ENCODE measurements at regions not wholly inside any gene's neighbourhood (a gene's known extent, or its start where the extent isn't known, plus 50 kb on each side); places are given as distances from the start of the nearest gene placed in this dataset.
"Not testable (repeated sequence)": the region's sequence is repeated elsewhere in the genome, so short reads cannot be mapped to it uniquely, and the experiment has no call there.

DNA sequence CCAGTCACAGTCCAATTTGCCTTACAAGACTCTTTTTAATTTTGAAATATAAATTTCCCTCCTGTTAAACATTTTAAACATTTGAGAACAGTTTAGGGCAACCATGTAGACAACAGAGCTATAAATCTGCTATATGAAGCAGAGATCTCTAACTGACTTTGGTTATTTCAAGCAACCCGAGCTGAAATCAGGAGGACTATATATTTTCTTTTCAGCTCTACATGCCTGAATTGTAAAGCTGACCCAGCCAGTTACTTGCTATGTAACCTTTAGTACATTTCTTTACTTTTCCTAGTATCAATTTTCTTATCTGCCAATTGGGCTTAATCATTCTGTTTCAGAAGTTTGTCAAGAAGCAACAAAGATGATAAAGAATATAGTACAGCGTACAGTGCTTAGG lies 457.4 kb upstream of the NECTIN3 start:
- no peak for DNase-seq (ENCODE audit: low spot score in 2 of 2)
- no peak overlapping the region for H3K4me3 Mint-ChIP-seq
- no peaks in the 10 kb centered on the region for H3K36me3 Mint-ChIP-seq
- H3K27ac Mint-ChIP-seq: no peak overlapping the region
- no peaks in the 10 kb centered on the region for H3K4me1 Mint-ChIP-seq
- peaks cover 3% of the 10 kb centered on the region for H3K9me3 Mint-ChIP-seq
- no peaks in the 10 kb centered on the region for H3K27me3 Mint-ChIP-seq
- ATAC-seq (ENCODE audit: low read depth): no peak

DNA sequence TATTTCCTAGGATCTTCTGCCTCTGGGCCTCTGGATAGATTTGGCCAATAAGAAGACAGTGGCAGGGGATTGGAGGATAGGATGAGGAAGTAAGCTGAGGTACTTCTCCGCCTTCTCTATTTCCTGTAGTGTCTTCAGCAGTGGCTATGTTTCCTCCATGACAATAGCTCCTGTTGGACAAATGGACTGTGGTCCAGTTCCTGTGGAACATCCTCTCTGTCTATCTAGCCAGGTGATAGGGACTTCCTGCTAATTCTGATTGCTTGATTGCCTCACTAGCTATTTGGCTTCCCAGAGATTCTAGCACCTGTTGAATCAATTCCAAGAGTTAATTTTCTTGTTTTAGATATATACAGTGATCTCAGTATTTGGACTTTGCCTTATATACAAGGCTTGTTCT lies 456.2 kb upstream of the NECTIN3 start:
- H3K36me3 Mint-ChIP-seq: no peaks in the 10 kb centered on the region
- no peak for ATAC-seq (ENCODE audit: low read depth)
- H3K9me3 Mint-ChIP-seq: peaks cover 3% of the 10 kb centered on the region
- H3K27me3 Mint-ChIP-seq: no peaks in the 10 kb centered on the region
- DNase-seq (ENCODE audit: low spot score in 2 of 2): no peak
- no peaks in the 10 kb centered on the region for H3K4me1 Mint-ChIP-seq
- no peak overlapping the region for H3K4me3 Mint-ChIP-seq
- no peak overlapping the region for H3K27ac Mint-ChIP-seq

DNA sequence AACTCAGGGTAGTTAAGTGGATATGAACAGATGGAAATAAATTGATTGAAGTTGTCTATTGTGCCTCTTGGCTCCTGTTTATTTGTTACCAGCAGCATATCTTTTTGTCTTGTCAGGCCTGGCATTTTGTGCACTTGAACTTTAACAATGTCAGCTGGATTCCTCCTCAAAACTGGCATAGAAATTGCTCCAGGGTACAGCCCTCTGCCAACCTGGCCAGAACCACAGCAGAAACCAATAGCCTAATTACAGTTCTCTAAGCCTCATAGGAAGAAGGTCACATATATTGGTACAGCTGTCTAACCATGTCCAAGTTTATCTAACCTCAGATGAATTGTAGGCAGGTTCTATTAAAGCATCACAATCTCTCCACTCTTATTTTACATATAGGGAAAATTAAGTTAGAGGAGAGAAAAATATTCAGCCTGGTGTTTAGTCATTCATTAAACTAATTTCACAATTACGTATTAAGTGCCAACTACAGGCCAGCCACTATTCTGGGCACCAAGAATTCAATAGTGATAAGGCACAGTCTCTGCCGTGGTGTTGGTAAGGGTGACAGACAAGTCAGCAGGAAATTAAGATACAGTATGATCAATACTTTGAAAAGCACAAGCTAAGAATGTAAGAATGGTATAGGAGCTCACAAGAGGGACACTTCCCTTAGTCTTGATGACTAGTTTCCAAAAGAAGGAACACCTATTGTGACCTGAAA lies 452.9 kb upstream of the NECTIN3 start:
- Mint-ChIP-seq H3K27ac (no peak overlapping the region), H3K9me3 (peaks cover 3% of the 10 kb centered on the region), H3K27me3 (no peaks in the 10 kb centered on the region), H3K4me3 (no peak overlapping the region), H3K36me3 (no peaks in the 10 kb centered on the region), H3K4me1 (no peaks in the 10 kb centered on the region)
- DNase-seq (ENCODE audit: low spot score in 2 of 2): no peak
- ATAC-seq (ENCODE audit: low read depth): no peak

DNA sequence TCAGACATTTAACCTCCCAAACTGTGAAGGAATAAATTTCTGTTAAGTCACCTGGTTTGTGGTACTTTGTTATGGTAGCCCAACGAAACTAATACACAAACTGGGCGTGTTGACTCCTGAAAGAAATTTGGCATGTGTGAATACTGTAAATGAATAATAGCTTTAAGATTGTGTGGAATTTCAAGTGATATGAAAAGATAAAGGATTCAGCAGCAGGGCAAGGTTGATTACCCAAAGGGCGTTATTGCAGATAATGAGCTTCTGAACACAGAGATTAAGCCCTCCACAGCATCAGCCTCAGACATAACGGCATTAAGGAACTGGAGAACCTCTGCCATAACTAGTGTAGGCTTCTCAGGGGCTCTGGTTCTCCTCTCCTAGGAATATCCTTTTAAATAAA lies 451.5 kb upstream of the NECTIN3 start:
- H3K4me1 Mint-ChIP-seq: no peaks in the 10 kb centered on the region
- H3K36me3 Mint-ChIP-seq: no peaks in the 10 kb centered on the region
- no peak for DNase-seq (ENCODE audit: low spot score in 2 of 2)
- ATAC-seq (ENCODE audit: low read depth): no peak
- H3K27ac Mint-ChIP-seq: no peak overlapping the region
- no peaks in the 10 kb centered on the region for H3K27me3 Mint-ChIP-seq
- no peaks in the 10 kb centered on the region for H3K9me3 Mint-ChIP-seq
- H3K4me3 Mint-ChIP-seq: no peak overlapping the region

DNA sequence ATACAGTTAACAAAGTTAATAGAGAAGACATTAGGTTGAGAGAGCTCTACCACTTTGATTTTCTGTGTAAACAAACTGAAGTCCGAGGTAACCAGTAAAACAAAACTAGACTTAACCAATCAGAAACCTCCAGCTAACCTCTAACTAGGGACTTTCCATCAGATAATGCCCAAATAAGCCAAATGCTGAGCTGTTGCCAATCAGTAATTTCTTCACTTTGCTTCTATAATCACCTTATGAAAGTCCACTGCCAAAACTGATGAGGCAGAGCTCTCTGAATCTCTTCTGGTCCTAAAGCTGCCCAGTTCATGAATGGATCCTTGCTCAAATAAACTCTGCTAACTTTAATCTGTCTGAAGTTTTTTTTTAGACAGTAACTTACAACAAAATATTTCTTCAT lies 448.0 kb upstream of the NECTIN3 start:
- Mint-ChIP-seq H3K36me3 (no peaks in the 10 kb centered on the region), H3K4me1 (no peaks in the 10 kb centered on the region), H3K4me3 (no peak overlapping the region), H3K27ac (no peak overlapping the region), H3K9me3 (no peaks in the 10 kb centered on the region), H3K27me3 (no peaks in the 10 kb centered on the region)
- ATAC-seq (ENCODE audit: low read depth) (no peak), DNase-seq (ENCODE audit: low spot score in 2 of 2) (no peak)

DNA sequence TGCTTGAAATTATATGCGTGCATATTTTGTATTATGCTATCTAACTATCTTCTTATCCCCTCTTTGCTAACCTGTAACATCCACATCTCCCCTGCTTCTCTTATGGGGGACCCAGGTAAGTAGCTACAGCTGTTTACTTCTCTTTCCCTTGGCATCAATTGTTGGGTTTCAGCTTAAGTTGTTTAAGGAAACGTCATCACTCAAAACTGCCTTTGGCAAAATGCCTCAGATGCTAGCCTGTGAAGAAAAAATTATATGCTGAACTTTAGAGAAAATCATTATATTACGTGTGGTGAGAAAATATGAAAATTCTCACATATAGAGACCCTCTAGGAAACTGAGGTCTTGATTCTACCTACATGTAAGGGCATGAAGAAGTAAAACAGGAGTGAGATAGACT lies 447.0 kb upstream of the NECTIN3 start:
- no peaks in the 10 kb centered on the region for H3K4me1 Mint-ChIP-seq
- no peak overlapping the region for H3K27ac Mint-ChIP-seq
- no peaks in the 10 kb centered on the region for H3K9me3 Mint-ChIP-seq
- no peak overlapping the region for H3K4me3 Mint-ChIP-seq
- no peaks in the 10 kb centered on the region for H3K27me3 Mint-ChIP-seq
- DNase-seq (ENCODE audit: low spot score in 2 of 2) (no peak), ATAC-seq (ENCODE audit: low read depth) (no peak)
- no peaks in the 10 kb centered on the region for H3K36me3 Mint-ChIP-seq

DNA sequence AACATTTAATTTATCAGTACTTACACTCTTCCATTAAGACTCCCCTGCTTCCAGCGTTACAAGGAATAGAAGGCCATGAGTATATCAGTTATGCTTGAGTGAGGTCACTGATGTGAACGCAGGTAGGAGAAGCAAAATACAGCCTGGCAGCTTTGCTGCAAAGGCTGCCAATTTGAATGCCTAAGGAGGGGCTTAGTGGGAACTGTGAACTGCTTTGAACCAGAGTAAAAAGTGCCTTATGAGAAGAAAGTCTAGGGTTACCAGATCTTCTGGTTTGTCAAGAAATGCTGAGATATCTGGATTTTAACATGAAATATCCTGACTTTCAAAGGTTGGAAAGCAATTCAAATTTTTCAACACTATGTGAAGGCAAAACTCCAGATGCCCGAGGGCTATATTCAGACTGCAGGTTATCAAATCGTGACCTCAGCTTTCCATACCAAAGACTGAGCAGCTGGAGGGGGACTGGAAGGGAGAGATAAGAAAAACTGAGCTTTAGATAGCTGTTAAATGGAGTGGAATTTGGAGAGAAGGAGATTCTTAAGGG lies 446.3 kb upstream of the NECTIN3 start:
- no peaks in the 10 kb centered on the region for H3K4me1 Mint-ChIP-seq
- H3K27ac Mint-ChIP-seq: no peak overlapping the region
- H3K9me3 Mint-ChIP-seq: no peaks in the 10 kb centered on the region
- ATAC-seq (ENCODE audit: low read depth) (no peak), DNase-seq (ENCODE audit: low spot score in 2 of 2) (no peak)
- no peaks in the 10 kb centered on the region for H3K27me3 Mint-ChIP-seq
- no peak overlapping the region for H3K4me3 Mint-ChIP-seq
- no peaks in the 10 kb centered on the region for H3K36me3 Mint-ChIP-seq

DNA sequence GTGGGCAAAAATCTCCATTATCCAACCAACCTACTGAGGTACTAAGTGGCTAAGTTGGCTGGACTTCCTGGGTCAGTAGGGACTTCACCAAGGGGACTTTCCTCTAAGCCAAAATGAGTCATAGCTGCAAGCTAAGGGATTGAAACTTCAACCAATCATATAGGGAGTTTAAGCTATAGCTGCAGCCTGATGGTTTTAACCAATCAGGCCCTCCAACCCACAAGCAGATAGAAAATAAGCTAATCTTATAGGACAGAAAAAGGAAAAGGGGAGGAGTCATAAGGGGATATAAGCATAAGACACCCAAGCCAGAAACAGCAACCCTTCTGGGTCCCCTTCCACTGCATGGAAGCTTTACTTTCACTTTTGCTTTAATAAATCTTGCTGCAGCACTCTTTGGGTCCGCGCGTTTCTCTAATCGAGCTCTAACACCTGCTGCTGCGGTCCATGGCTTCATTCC lies 444.9 kb upstream of the NECTIN3 start:
- H3K4me3 Mint-ChIP-seq: peak overlapping the region; percentile 1
- not testable (repeated sequence) for DNase-seq (ENCODE audit: low spot score in 2 of 2); H3K9me3 Mint-ChIP-seq; H3K27me3 Mint-ChIP-seq; H3K27ac Mint-ChIP-seq; H3K4me1 Mint-ChIP-seq; H3K36me3 Mint-ChIP-seq
- peak; percentile 45 for ATAC-seq (ENCODE audit: low read depth)

DNA sequence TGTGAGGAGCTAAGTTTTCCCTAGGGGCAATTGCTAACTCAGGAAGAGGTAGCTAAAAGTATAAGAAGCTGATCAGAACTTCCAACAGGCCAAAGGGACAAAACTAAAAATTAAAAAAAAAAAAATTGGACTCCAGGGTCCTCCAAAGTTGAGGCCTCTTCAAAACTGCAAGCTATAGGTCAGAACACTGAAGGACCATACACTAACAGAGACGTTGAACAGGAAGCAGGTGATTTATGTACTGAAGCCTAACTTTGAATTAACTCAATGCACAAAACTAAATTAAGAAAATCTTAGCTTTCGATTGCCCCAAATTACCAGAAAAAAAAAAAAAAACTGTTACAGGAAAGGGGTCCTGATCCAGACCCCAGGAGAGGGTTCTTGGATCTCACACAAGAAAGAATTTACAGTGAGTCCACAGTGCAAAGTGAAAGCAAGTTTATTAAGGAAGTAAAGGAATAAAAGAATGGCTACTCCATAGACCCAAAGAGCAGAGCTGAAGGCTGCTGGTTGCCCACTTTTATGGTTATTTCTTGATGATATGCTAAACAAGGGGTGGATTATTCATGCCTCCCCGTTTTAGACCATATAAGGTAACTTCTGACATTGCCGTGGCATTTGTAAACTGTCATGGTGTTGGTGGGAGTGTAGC lies 442.8 kb upstream of the NECTIN3 start:
- no peaks in the 10 kb centered on the region for H3K27me3 Mint-ChIP-seq
- H3K27ac Mint-ChIP-seq: no peak overlapping the region
- no peaks in the 10 kb centered on the region for H3K36me3 Mint-ChIP-seq
- H3K4me3 Mint-ChIP-seq: no peak overlapping the region
- no peaks in the 10 kb centered on the region for H3K4me1 Mint-ChIP-seq
- no peak for DNase-seq (ENCODE audit: low spot score in 2 of 2)
- peaks cover 2% of the 10 kb centered on the region for H3K9me3 Mint-ChIP-seq
- ATAC-seq (ENCODE audit: low read depth): no peak

DNA sequence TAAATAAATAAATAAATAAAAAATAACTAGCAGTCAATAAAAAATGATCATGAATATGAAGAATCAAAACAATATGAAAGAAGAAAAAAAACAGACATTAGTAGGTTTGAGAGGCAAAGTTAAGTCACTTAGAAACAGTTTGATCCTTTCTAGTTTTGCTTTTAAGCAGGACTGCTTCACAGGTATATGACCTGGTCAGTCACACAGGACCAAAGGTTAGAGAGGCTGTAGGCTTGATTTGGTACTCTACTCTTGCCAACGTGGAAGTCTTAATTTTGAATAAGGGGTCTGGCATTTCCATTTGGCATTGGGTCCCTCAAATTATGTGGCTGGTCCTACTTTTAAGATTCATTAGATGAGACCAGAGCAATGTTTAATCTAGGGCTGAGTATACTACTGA lies 441.7 kb upstream of the NECTIN3 start:
- Mint-ChIP-seq H3K4me3 (no peak overlapping the region), H3K9me3 (peaks cover 2% of the 10 kb centered on the region), H3K4me1 (no peaks in the 10 kb centered on the region), H3K27me3 (no peaks in the 10 kb centered on the region), H3K27ac (no peak overlapping the region), H3K36me3 (no peaks in the 10 kb centered on the region)
- no peak for ATAC-seq (ENCODE audit: low read depth)
- DNase-seq (ENCODE audit: low spot score in 2 of 2): no peak

DNA sequence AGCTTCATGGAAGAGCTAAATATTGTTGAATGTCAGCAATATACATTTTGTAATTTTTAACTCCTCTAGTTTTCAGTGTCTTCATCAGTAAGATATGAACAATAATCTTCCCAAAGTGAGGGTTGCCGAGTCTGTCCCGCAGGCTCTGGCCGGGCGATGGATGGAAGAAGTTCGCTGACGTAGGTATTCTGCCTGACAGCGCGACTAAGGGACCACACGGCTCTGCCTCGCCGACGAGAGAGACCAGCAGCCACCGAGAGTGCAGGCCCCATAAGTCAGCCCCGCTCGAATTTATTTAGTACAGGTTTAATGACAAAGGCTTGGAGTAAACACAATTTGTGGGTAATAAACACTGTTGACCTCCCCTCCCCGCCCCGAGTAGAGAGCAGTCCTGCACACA lies 427.4 kb upstream of the NECTIN3 start:
- peaks cover 1% of the 10 kb centered on the region for H3K9me3 Mint-ChIP-seq
- no peak overlapping the region for H3K27ac Mint-ChIP-seq
- H3K4me3 Mint-ChIP-seq: no peak overlapping the region
- DNase-seq (ENCODE audit: low spot score in 2 of 2): no peak
- ATAC-seq (ENCODE audit: low read depth): no peak
- H3K36me3 Mint-ChIP-seq: no peaks in the 10 kb centered on the region
- H3K4me1 Mint-ChIP-seq: no peaks in the 10 kb centered on the region
- H3K27me3 Mint-ChIP-seq: no peaks in the 10 kb centered on the region

DNA sequence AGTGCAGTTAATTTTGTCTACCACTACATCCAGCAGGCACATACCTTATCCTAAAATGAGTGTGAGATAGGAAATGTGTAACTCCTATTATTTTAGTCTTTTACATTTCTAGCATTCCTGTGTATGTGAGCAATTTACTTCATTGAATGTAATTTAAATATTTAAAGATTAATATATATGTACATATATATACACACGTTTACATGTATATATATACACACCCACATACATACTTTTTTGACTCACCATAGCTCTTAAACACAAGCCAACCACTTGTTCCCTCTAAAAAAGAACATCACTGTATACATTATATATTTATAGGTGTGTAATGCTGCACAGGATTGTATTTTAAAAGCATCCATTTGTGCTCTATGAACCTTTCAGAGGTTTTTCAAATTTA lies 425.6 kb upstream of the NECTIN3 start:
- Mint-ChIP-seq H3K9me3 (peaks cover 1% of the 10 kb centered on the region), H3K27me3 (no peaks in the 10 kb centered on the region), H3K4me1 (no peaks in the 10 kb centered on the region), H3K4me3 (no peak overlapping the region), H3K36me3 (no peaks in the 10 kb centered on the region), H3K27ac (no peak overlapping the region)
- ATAC-seq (ENCODE audit: low read depth) (no peak), DNase-seq (ENCODE audit: low spot score in 2 of 2) (no peak)

DNA sequence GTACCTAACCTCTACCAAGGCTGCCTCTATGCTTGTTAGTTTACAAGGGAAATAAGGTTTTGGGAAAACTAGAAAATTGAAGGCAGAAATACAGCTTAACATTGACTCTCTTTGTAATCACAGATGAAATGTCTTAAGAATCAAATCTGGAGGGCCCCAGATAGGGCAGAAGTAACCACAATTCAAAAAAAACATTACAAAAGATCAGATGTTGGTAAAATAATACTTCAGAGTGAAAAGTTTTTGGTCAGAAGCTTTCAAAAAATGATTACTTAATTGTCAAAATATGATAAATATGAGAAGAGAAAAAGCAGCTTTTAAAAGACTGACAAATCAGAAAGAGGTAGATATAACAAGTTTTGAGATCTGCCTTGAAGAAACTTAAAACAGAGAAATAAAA lies 425.1 kb upstream of the NECTIN3 start:
- ATAC-seq (ENCODE audit: low read depth) (no peak), DNase-seq (ENCODE audit: low spot score in 2 of 2) (no peak)
- Mint-ChIP-seq H3K9me3 (peaks cover 1% of the 10 kb centered on the region), H3K4me3 (no peak overlapping the region), H3K27me3 (no peaks in the 10 kb centered on the region), H3K36me3 (no peaks in the 10 kb centered on the region), H3K27ac (no peak overlapping the region), H3K4me1 (no peaks in the 10 kb centered on the region)

DNA sequence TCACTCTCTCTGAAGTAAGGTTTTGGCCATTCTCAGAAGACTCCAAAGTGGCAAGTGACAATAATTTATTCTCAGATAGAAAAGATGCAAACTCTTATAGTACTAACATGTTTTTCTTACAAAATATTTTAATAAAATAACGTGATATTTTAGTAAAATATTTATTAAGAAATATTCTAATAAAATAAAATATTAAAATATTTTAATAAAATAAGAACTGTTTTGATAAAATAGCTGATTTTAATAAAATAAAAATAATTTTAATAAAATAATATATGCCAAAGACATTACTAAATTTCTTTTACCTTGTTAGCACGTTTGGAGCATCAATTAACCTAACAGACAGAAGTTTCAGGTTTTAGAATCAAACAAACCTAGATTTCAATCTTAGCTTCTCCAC lies 424.0 kb upstream of the NECTIN3 start:
- Mint-ChIP-seq H3K36me3 (no peaks in the 10 kb centered on the region), H3K27ac (no peak overlapping the region), H3K4me1 (no peaks in the 10 kb centered on the region), H3K4me3 (no peak overlapping the region), H3K9me3 (peaks cover 1% of the 10 kb centered on the region), H3K27me3 (no peaks in the 10 kb centered on the region)
- ATAC-seq (ENCODE audit: low read depth): no peak
- no peak for DNase-seq (ENCODE audit: low spot score in 2 of 2)

DNA sequence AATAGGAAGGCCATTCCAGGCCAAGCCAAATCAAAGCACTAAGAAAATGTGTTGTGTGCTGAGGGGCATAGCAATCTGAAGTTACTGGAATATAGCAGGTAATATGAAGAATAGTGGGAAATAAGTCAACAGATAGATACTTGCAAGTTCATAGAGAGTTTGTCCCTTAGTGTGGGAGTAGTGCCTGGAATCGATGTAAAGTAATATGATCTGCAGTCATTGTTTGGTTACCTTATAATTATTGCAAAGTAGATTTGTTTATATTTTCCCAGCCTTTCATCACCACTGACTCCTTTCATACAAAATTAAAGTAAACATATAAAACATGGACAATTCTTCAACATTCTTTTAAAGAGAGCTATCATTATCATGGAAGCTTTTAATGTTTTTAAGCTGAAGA lies 420.9 kb upstream of the NECTIN3 start:
- no peak for ATAC-seq (ENCODE audit: low read depth)
- no peaks in the 10 kb centered on the region for H3K27me3 Mint-ChIP-seq
- no peak for DNase-seq (ENCODE audit: low spot score in 2 of 2)
- H3K27ac Mint-ChIP-seq: no peak overlapping the region
- no peak overlapping the region for H3K4me3 Mint-ChIP-seq
- no peaks in the 10 kb centered on the region for H3K9me3 Mint-ChIP-seq
- H3K4me1 Mint-ChIP-seq: no peaks in the 10 kb centered on the region
- H3K36me3 Mint-ChIP-seq: no peaks in the 10 kb centered on the region
